Pons (tissue), 1 donor: ENCODE measurements at regions not wholly inside any gene's neighbourhood (a gene's known extent, or its start where the extent isn't known, plus 50 kb on each side); places are given as distances from the start of the nearest gene placed in this dataset.
A peak's percentile ranks its signal among the peaks of the same experiment; 100 is the strongest.
"Not testable (repeated sequence)": the region's sequence is repeated elsewhere in the genome, so short reads cannot be mapped to it uniquely, and the experiment has no call there.

Source experiments
- DNase-seq: peaks from one replicate; pipeline ENCODE4 v3.0.0-alpha.2; 2016; ENCODE audit warnings: low spot score

DNA sequence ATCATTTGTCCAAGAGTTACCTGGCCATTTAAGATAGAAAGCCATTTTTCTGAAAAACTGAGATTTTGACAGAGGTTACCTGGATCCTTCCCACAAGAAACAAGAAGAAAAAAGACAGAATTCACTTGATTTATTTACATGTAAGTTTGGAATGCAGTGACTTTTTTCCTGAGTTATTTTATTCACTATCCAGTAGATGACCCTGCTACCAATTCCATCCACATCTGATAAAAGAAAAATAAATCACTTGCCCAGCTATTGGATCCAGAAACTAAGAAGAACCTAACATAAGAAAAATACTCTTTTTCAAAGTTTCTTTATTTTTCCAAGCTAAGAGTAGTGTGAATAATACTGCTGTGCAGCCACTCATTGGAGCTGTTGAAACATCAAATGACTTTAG, 275.2 kb downstream of the CETN3 start:
- DNase-seq, result no peak

GRCh38 chr5:90133941-90134340, 275.6 kb downstream of the CETN3 start:
- DNase-seq, result no peak

DNA sequence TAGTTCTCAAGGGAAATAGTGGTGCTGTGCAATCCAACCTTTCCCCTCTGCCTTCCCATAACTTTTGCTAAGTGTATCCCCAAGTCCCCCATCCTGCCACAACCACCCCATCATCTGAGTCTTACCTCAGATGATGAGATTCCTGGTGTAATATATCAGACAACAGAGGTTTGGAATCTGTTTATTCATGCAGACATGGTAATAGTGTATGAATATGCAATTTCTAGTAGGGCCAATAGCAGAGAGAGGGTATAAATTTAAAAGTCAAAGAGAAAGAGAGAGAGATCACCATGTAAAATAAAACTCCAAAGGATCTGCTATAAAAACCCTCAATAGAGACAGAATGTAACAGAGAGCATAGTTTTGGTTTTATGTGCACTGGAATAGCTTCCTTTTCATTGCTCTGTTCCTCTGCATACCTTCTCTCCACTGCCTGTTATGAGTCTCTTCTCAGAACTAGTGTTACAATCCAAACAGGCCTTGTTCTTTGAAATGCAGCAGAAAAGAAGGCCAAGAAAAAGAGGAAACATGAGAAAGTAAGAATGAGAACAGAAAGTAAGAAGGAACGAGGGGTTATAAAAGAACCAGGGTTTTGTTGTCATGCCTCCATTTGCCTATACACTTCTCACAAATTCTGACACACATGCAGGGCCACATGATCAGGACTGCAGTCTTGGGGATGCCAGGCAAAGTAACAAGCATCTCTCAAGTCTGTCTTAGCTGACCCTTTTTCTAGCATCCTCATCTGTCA, 278.0 kb downstream of the CETN3 start:
- peak; percentile 66 for DNase-seq

GRCh38 chr5:90128551-90128950, 281.0 kb downstream of the CETN3 start:
- DNase-seq, result no peak

DNA sequence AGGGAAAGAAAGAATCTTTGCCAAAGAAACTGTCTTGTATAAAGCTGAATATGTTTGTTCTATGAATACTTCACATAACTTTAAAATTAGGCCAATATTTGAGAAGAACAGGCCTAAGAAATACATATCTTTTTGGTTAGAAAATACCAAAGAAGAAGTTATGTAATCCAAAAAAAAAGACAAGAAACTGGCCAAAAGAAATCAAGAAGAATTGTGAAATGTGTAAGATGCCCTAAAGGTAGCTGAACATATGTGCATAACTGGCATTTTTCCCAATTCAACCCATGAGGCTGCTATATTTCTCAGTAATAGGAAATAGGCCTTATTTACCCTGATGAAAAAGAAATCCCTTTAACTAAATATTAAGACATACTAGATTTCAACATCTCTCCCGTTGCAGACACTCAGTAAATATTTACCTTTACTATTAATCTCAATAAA, 290.0 kb downstream of the CETN3 start:
- no peak for DNase-seq

DNA sequence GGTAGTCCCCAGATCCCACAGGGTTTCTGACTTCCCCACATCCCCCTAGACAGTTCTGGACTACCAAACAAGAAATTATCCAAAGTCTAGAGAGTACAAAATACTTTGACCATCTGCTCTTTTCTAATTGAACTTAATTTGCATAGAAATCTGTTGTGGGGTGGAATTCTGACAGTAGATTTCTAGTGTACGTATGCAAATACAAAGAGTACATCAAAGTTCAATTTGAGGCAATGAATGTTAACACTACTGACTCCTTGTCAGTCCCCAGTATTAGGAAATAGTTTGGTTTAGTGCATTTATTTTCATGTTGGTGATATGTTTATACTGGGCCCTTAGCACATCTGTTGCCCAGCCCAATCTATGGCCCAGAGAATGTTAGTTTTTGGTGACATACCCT, 292.6 kb downstream of the CETN3 start:
- no peak for DNase-seq

- no peak for DNase-seq
Measured at GRCh38 chr5:90113108-90113507, 296.4 kb downstream of the CETN3 start.

DNA sequence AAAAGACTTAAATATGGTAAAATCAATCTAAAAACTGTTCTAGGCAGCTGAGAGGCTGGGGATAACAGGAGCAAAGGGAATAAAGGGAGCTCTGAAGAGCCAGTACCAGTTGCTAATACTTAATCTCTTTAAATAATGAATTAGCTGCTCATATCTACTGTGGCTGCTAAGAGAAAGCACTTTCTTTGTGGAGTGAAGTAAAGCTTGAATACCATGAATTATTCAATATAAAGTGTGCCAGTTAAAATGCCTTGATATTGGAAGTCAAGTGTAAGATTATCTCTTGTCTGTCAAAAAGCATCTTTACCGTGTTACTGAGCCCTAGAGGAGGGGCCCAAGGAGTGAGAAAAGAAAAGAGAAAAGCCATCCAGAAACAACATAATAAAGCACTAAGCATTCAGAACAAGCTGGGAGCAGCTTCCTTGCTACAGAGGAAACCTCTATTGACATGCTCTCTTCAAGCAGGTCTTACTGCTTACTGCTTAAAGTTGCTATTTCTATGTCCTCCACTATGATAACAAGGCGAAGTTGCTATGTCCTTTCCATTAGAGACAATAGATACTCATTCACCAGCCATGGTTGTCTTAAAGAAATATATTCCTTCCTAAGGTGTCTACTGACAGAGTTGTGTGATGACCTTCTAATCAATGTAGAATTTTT, 297.4 kb downstream of the CETN3 start:
- no peak for DNase-seq

GRCh38 chr5:90111364-90112032, 298.1 kb downstream of the CETN3 start:
- no peak for DNase-seq

GRCh38 chr5:90109285-90109684, 300.3 kb downstream of the CETN3 start:
- DNase-seq, result no peak

GRCh38 chr5:90099099-90099498, 310.5 kb downstream of the CETN3 start:
- no peak for DNase-seq

- no peak for DNase-seq
Measured at GRCh38 chr5:90097082-90097477, 312.5 kb downstream of the CETN3 start.

- DNase-seq, result no peak
Measured at GRCh38 chr5:90096415-90097081, 313.0 kb downstream of the CETN3 start.

- DNase-seq, result no peak
Measured at GRCh38 chr5:90095292-90096060, 314.1 kb downstream of the CETN3 start.

GRCh38 chr5:90093751-90094485, 315.6 kb downstream of the CETN3 start:
- no peak for DNase-seq

DNA sequence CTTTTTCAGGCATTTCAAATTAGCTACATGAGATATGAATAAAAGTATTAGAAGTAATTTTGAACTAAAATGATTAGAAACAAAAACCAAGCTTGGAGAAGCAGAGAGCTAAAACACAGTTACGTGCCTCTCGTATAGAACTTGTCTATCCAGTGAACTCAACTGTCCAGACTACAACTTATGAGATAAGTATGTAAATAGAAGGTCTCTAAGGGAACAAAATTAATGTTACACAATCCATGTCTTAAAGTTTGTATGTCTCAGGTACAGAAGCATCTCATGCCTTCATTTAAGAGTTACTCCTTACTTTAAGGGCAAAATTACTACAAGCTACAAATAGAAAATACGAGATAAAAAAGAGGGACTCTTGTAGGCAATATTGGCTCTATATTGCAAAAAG, 316.8 kb downstream of the CETN3 start:
- no peak for DNase-seq

GRCh38 chr5:90084342-90084741, 325.2 kb downstream of the CETN3 start:
- DNase-seq, result no peak

- not testable (repeated sequence) for DNase-seq
Measured at GRCh38 chr5:90073026-90073570, 336.5 kb downstream of the CETN3 start.

DNA sequence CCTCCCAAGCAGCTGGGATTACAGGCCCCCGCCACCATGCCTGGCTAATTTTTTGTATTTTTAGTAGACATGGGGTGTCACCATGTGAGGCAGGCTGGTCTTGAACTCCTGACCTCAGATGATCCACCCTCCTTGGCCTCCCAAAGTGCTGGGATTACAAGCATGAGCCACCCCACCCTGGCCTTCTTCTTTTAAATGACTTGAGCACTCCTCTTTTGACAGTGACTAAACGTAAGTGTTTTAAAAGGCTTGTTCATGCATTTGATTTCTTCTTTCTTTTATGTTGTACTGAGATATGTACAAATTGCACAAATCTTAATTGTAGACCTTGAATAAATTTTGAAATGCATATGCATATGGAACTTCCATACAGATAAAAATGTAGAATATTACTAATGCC, 337.9 kb downstream of the CETN3 start:
- no peak for DNase-seq

DNA sequence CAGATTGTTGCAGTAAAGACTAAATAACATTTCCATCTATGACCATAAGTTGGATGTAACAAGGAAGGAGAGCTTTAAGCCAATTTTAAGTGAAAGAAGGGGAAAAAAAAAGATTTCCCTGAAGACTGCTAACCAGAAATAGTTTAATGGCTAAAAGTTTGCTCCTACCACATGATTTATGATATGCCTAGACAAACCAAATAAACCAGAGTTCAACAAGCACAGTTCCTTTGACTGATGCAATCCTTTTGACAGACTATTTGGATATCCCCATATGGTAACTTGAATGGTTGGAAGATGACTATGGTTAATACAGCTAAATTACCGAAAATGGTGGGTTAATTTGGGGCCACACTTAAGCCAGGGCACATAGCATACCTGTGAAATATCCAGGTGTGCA, 338.5 kb downstream of the CETN3 start:
- DNase-seq, result no peak

- DNase-seq, result no peak
Measured at GRCh38 chr5:90066920-90067319, 342.6 kb downstream of the CETN3 start.
